ENCODE measurements at regions not wholly inside any gene's neighbourhood (a gene's known extent, or its start where the extent isn't known, plus 50 kb on each side); places are given as distances from the start of the nearest gene placed in this dataset.
"Not testable (repeated sequence)": the region's sequence is repeated elsewhere in the genome, so short reads cannot be mapped to it uniquely, and the experiment has no call there.

DNA sequence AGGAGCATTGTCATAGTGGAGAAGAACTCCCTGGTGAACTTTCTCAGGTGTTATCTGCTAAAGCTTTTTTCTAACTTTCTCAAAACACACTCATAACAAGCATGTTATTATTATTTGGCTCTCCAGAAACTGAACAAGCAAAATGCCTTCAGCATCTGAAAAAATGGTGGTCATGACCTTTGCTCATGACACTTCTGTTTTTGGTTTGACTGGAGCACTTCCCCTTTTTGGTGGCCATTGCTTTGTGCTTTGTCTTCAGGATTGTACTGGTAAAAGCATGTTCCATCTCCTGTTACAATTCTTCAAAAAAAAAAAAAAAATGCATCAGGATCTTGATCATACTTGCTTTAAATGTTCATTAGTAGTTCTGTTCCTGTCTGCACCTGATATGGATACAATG is 1241.6 kb upstream of the USP15 start:
- DNase-seq (ENCODE audit: low read depth in 2 of 2): no peak

DNA sequence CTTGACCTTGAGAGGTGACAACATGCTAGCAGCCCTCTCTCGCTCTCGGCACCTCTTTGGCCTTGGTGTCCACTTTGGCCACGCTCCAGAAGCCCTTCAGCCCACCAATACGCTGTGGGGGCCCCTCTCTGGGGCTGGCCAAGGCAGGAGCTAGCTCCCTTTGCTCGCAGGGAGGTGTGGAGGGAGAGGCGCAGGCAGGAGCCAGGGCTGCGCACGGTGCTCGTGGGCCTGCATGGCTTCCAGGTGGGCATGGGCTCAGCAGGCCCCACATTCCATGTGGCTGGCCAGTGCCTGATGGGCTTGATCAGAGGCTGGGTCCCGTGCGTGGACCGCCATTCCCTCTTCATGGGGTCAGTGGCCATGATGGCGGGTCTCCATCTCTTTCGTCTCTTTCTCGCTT is 1237.0 kb upstream of the USP15 start:
- no peak for DNase-seq (ENCODE audit: low read depth in 2 of 2)

DNA sequence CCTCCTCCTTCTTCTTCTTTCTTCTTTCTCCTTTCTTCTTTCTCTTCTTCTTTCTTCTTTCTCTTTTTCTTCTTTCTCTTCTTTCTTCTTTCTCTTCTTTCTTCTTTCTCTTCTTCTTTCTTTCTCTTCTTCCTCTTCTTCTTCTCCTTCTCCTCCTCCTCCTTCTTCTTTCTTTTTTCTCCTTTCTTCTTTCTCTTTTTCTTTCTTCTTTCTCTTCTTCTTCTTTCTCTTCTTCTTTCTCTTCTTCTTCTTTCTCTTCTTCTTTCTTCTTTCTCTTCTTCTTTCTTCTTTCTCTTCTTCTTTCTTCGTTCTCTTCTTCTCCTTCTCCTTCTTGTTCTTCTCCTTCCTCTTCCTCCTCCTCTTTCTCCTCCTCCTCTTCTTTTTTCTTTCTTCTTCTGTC is 1230.7 kb upstream of the USP15 start:
- DNase-seq (ENCODE audit: low read depth in 2 of 2): no peak

DNA sequence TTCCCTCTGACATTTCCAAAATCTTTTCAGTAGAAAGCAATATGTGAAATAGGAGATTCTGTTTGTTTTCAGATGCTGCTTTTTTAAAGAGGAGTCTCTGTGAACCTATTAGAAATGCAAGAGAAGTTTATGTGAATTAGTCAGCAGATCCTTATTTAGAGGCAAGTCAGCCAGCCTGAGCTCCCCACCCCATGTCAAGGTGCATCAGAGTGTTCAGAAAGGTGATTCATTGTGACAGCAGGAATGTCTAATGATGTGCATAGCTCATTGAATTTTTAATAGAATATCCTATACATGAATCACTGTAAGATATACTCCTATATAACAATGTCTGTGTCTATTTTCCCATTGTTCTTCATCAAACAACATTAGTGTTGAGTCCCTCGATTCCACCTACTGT is 1222.4 kb upstream of the USP15 start:
- no peak for DNase-seq (ENCODE audit: low read depth in 2 of 2)

DNA sequence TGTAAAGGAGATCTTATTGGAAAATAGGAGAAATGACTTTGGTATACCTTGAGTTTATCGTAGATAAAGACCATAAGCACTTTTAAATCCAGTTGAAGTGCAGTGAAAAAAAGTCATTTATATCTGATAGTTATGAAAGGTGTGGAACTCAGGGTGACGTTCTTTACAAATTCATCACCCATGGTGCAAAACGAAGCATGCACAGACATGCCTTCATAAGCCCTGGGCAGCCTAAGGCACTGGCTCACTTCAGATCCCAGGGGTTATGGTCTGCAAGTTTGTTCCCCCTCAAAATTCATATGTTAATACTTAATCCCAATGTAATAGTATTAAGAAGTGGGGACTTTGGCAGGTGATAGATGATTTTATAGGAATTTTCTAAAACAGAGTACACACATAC is 1216.4 kb upstream of the USP15 start:
- no peak for DNase-seq (ENCODE audit: low read depth in 2 of 2)

DNA sequence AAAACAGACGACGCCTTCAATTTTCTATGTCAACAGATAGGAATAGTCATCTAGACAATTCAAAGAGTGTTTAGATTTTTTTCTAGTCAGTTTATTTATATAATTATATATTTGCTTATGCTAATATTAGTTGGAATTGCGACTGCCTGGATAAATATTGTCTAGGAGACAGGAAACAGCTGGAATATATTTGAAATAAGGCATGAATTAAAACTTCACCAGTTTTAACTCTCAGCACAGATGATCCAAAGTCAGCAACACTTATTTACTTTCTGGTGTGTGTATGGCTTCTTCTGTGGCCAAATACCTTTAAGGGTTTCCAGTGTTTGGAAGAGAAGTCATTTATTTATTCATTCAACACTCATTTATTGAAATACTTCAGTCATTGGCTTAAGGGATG is 1215.4 kb upstream of the USP15 start:
- DNase-seq (ENCODE audit: low read depth in 2 of 2): no peak

DNA sequence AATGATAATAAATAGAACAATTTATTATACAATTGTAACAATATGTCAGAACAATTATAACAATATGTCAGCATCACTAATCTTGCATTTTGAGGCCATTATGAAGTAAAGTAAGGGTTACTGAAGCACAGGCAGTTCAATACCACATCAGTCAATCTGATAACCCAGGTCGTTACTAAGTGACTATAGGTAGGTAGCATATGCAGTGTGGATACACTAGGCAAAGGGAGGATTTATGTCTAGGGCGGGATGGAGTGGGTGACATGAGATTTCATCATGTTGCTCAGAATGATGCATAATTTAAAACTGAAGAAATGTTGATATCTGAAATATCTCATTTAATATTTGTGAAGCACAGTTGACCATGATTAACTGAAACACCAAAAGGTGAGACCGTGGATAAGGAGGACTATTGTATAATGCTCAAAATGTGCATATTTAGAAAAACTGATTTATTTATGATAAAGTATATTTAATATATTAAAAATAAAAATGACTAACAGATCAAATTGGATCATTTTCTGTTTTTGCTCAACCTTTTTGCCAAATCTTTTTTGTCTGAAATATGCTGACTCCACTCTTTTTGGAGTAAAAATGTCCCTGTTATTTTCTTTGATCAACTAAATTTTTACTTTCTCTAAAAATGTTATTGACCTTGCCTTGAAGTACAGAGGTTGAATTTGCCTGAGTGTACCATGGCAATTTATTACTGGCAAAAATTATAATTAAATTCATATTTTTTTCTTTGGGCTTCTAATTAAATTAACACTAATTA is 1189.4 kb upstream of the USP15 start:
- DNase-seq (ENCODE audit: low read depth in 2 of 2): no peak

DNA sequence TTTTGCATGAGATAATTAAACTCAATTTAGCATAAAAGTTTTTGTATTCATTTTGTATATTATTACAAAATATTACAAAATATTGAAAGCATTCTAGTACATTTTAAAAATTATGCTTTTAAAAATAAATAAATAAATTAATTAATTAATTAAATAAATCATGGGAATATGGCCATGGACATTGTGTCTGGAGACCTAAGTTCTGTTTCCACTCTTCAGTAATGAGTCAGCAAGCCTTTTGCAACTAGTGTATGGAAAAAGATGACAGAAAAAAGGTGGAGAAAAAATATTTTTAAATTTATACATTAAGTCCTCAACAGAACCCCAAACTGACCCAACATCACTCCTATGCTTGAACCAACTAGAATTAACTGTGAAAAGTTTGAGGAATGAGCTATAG is 1187.5 kb upstream of the USP15 start:
- DNase-seq (ENCODE audit: low read depth in 2 of 2): no peak

DNA sequence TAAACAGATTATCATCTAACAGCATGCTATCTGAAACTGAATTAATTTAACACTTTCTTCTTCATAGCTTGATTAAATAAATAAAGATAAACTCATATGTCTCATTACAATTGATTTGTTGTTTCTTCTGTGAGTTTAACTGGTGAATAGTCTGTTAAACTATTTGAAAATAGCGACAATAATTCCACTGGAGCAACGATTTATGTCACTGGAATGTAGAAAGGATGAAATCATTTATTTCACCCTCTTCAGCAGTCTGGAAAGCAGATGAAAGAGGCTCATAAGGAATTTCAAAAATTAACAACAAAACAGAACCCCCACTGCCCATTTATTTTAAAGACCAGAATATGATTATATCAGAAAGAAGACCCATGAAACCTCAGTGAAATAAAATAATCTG is 1165.1 kb upstream of the USP15 start:
- DNase-seq (ENCODE audit: low read depth in 2 of 2): no peak

DNA sequence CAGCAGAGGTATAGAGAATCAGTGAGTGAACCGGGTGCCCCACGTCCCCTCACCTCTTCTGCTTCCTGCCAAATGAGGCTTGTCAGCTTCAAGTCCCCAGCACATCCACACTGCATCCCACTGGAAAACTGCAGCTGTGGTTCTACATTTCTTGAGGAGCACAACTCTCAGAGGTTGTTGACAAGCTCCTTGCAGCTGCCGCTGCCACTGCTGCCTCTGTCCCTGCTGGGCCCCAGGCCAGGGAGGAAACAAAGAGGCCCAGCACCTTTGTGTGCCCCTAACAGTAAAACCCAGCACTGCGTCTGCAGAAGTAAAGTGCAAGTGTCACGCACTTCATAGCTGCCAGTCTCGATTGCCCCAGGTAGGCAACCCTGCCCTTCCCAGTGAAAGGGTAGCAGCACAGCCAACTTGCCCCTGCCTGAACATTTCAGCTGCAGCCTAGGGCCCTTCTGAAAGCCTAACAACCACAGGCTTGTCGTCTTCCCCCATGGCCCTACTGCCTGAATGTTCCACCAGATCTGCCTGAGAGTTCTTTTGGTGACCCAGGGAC is 1162.1 kb upstream of the USP15 start:
- DNase-seq (ENCODE audit: low read depth in 2 of 2): no peak

DNA sequence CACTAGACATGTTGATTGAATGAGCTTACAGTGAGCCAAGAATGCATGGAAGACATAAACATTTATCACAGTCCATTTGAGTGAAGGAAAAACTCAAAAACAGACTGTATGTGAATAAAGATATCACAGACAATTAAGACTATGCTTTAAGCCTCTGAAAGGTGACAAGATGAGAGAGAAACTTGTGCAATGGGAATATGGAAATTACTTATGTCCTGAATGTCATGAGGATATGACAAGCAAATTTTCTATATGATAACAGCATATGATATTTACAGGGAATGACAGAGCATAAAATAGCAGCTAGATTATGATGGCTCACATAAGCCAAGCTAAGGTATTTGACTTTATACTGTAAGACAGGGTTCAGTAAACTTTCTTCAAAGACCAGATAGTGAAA is 1153.1 kb upstream of the USP15 start:
- no peak for DNase-seq (ENCODE audit: low read depth in 2 of 2)

DNA sequence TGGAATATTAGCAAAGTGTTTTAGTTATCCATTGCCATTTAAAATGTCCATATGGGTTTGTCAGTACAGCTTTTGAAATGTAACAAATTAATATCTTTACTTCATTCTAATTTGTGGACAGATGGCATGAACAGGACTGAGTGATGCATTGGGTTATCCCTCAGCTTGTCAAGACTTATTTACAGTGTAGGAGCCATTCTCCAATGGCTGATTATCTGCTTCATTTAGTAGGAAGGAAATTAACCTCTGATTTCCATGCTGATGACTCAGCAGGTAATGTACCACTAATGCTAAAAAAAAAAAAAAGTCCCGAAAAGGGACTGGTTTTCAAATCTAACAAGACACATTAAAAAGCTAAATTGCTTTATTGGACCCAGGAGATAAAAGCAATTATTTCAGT is 1149.0 kb upstream of the USP15 start:
- DNase-seq (ENCODE audit: low read depth in 2 of 2): no peak

DNA sequence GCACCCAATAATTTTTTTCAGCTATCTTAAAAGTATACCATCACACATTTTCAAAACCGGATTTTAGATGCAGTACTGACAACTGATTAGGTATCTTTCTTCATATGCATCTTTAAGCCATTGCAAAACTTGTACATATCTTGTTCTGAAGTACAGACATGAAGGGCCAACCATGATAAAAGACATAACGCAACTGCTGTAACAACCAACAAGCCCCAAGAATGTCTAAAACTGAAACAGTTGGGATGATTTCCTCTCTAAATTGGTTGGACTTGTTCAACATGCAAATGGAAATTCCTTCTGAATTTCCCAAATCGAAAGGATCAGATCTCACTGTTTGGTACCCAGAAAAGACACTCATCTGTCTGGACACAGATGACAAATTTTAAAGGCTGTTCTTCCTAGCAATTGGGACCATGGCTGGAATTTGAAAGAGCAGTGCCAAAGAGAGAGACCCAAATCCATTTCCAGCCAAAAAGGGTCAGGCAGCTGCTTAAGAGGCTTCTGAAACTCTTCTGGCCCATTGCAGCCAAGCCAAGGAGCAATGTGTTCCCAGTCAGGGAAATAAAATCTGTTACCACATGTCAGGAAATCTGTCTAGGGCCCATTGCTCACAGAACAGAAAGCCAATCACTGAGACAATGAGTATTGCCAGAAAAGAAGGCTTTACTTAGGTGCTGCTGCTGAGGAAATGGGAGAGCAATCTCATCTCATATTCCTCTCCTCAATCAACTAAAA is 1122.4 kb upstream of the USP15 start:
- no peak for DNase-seq (ENCODE audit: low read depth in 2 of 2)

DNA sequence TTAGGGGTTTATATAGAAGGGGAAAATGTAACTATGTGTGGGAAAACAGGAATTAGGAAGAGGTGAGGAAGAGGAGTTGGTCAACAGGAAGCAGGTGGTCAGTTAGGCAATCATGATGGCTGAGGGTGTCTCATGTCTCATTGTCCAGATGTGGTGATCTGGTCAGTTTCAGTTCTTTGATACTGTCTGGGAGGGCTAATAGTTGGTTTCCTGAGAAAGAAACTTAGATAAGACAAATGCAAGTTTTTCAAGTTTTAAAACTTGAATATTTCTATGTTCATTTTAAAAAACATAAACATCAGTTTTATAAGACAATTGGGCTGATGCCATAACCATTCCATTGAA is 1121.8 kb upstream of the USP15 start:
- no peak for DNase-seq (ENCODE audit: low read depth in 2 of 2)

DNA sequence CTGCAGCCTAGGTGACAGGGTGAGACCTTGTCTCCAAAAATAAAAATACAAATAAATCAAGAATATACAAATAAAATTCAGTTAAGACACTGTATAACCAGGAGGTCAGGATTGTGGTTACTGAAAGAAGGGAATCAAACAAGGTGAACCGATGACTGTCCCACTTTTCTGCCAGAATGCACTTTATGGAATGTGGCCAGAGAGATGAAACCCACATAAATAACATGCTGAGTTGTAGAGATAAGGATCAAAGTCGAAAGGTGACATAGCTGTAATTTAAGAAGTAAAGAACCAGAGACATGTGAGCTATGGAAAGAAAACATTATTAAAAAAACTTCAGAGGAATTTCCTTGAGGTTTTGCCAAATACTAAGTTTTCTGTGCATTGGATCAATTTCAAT is 1098.2 kb upstream of the USP15 start:
- DNase-seq (ENCODE audit: low read depth in 2 of 2): no peak

DNA sequence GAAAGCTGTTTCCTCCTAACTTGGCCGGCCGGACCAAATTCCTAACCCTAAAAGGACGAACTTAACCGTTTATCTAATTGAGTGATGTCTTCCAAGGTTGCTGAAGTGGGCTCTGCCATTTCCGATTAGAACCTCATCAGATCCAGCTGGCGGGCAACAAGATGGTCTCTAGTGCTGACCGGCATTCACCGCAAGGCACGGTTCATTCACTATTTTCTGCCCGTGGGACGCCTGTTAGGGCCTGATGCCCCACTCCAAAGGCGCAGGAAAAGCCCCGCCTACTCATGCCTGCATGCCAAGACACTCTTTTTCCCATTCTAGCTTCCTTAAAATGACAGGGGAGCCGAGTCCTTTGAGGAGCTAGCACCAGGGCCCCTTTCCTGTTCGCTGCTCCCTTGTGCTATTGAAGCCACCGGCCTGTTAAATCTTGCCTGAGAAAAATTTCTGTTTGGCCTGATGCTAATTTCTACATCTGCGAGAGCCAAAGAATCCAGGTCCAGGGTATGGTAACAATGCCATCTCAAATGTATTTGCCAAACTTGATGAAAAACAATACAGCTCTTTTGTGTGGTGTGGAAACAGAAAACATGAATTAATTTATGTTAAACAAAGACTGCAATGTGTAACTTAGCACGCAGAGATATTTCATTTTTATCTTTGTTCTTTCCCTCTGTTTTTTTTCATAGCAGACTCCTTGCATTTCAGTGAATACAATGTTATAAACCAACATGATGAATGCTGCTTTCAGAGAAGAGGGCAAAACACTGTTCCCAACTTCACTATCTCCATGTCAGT is 1071.2 kb upstream of the USP15 start:
- no peak for DNase-seq (ENCODE audit: low read depth in 2 of 2)

DNA sequence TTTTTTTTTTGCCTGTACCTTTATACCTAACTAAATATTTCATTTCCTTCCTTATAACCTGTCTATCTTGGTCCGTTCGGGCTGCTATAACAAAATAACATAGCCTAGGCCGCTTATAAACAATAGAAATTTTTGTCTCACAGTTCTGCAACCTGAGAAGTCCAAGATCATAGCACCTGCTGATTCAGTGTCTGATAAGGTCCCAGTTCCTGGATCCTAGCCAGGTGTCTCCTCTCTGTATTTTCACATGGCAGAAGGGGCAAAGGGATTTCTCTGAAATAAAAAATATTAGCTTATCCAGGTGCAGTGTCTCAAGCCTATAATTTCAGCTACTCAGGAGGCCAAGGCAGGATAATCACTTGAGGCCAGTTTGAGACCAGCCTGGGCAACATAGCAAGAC is 1046.6 kb upstream of the USP15 start:
- no peak for DNase-seq (ENCODE audit: low read depth in 2 of 2)

DNA sequence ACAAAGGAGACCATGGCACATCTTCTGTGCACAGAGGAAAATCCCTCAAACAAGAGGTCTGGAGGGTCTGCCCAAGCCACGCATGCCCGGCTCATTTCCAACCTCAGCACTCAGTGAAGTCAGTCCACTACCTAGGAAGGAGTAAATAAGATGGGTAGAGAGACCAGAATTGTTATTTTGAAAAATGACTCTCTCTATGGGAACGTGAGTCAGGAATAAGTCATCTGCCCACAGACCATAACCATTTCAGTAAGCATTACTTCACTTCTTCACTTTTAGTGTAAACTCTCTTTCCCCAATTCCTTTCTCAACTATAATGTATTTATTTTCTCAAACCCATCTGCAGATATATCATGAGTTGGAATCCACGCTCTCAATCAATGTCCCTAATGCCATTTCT is 1039.9 kb upstream of the USP15 start:
- DNase-seq (ENCODE audit: low read depth in 2 of 2): no peak

DNA sequence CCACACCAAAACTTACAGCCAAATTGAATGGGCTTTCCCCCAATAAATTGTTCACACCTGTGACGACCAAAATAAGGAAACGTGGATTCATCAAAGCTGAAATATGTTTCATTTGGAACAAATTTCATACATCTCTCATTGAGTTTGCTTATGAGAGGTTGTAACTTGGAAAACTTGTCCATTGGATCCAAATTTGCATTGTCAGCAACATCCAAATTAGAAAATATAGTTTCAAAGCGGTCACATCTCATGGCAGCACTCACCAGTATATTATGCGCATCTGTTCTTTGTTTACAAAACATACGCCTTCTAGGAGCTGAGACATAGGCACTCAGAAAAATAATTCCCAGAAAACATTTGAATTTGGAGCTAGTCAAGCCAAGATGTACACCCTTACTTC is 1028.2 kb upstream of the USP15 start:
- DNase-seq (ENCODE audit: low read depth in 2 of 2): no peak

DNA sequence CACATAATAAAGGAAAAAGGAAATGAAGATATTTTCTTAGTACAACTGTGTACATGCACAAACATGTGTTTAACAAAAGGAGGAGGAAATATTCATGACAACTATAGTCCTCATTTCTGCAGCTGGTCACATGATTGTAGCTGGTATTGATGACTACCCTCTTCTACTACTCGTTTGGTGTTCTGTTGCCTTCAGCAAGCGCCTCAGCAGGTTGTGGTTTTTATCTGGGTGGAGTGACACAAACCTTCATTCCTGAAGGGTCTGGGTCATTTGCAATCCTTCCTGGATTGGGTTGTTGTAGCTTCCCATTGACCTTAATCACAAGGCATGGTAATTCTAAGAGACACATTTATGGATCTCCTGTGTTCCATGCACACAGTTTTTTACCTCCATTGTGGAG is 1009.9 kb upstream of the USP15 start:
- DNase-seq (ENCODE audit: low read depth in 2 of 2): no peak

DNA sequence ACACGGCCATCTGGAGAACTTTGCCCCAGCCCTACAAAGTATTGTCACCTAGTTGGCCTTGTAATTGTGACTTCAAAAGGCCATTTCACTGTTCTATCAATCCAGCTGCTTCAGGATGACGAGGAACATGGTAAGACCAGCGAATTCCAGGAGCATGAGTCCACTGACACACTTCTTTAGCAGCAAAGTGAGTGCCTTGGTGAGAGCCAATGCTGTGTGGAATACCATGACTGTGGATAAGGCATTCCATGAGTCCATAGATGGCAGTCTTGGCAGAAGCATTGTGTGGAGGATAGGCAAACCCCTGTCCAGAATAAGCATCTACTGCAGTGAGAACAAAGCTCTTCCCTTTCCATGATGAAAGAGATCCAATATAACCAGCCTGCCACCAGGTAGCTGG is 1009.1 kb upstream of the USP15 start:
- DNase-seq (ENCODE audit: low read depth in 2 of 2): no peak

DNA sequence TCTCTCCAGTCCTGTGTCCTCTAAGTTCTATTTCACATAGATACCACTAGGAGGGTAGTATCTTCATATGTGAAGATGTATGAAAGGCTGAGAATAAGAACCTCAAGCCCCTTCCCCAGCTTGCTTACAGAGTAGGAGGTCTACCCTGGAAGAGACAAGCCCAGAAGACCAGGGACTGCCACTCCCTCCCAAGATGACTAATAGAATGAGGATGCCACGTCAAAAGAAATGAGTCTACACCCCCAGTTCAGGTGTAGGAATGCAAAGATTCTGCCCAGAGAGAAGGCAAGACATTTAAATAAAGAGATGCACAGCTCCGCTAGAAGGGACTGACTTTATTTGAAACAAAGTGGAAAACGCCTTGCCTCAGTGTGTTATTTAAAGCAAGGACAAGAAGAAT is 1006.0 kb upstream of the USP15 start:
- no peak for DNase-seq (ENCODE audit: low read depth in 2 of 2)

DNA sequence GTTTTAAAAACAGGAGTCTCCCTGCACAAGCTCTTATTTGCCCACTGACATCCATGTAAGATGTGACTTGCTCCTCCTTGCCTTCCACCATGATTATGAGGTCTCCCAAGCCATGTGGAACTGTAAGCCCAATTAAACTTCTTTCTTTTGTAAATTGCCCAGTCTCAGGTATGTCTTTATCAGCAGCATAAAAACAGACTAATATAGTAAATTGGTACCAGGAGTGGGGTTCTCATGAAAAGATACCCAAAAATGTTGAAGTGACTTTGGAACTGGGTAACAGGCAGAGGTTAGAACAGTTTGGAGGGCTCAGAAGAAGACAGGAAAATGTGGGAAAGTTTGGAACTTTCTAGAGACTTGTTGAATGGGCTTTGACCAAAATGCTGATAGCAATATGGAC is 995.9 kb upstream of the USP15 start:
- not testable (repeated sequence) for DNase-seq (ENCODE audit: low read depth in 2 of 2)

Data from fibroblast of skin of left biceps (primary cell).